H1 (cell line): ENCODE measurements at regions not wholly inside any gene's neighbourhood (a gene's known extent, or its start where the extent isn't known, plus 50 kb on each side); places are given as distances from the start of the nearest gene placed in this dataset.

Experiments
- CTCF ChIA-PET: fragments of 300-600 bp; sonication (Branson Sonifier 250); formaldehyde crosslinking; loops from one replicate; lab custom pipeline; 2021; ENCODE audit not compliant: partially characterized antibody; lab: Charles Lee
- POLR2A ChIA-PET: fragments of 300-600 bp; sonication (Branson Sonifier 250); formaldehyde crosslinking; loops from one replicate; lab custom pipeline; 2021; ENCODE audit warnings: inconsistent platforms; ENCODE audit not compliant: partially characterized antibody; lab: Charles Lee
- DNase-seq, 2 experiments: peaks; one replicate each; pipeline versions ENCODE4 v3.0.0 to v3.0.0-alpha.2; 2010 to 2022; ENCODE audit warnings: low spot score in 2 of 2, low read depth in 1 of 2, mixed read lengths in 1 of 2
- FAIRE-seq: peaks from 2 replicates; lab custom pipeline; 2011; peaks lifted over from hg19 to GRCh38; lab: Jason Lieb, UNC
- H2AFZ ChIP-seq: 2 replicates; pipeline ENCODE4 v1.8.1; 2012; ENCODE audit warnings: low read length, inconsistent platforms
- H2AK5ac ChIP-seq: 2 replicates; pipeline ENCODE4 v1.6.1; 2013; ENCODE audit warnings: low read depth, low read length
- H2BK120ac ChIP-seq: replicated peaks from 2 replicates; pipeline ENCODE3; 2013; ENCODE audit warnings: low read depth, low read length, inconsistent platforms
- H2BK12ac ChIP-seq: 2 replicates; pipeline ENCODE4 v1.6.1; 2013; ENCODE audit warnings: low read depth, low read length
- H2BK15ac ChIP-seq: 2 replicates; pipeline ENCODE4 v1.6.1; 2013; ENCODE audit warnings: low read length
- H2BK20ac ChIP-seq: 2 replicates; pipeline ENCODE4 v1.6.1; 2013; ENCODE audit warnings: low read length
- H2BK5ac ChIP-seq: 2 replicates; pipeline ENCODE4 v1.6.1; 2013; ENCODE audit warnings: low read depth, low read length
- H3K14ac ChIP-seq: 2 replicates; pipeline ENCODE4 v1.6.1; 2013; ENCODE audit warnings: inconsistent platforms; ENCODE audit not compliant: insufficient read length
- H3K18ac ChIP-seq: 2 replicates; pipeline ENCODE4 v1.6.1; 2013; ENCODE audit warnings: low read length; ENCODE audit errors: extremely low read depth
- H3K23ac ChIP-seq: 2 replicates; pipeline ENCODE4 v1.6.1; 2013; ENCODE audit warnings: inconsistent platforms; ENCODE audit not compliant: insufficient read length
- H3K23me2 ChIP-seq: 2 replicates; pipeline ENCODE4 v1.6.1; 2013; ENCODE audit warnings: low read depth, low read length
- H3K27ac ChIP-seq: 2 replicates; pipeline ENCODE4 v1.6.1; 2011; ENCODE audit warnings: low read depth, low read length, inconsistent platforms
- H3K27me3 ChIP-seq, 4 experiments: replicated peaks in 1 of 4; 1 replicate in 1 of 4; 2 replicates in 3 of 4; pipeline versions ENCODE4 v1.6.1 to v1.8.1; 2011 to 2013; ENCODE audit warnings: low read length in 3 of 4, mild to moderate bottlenecking in 3 of 4, inconsistent platforms in 2 of 4, mixed read lengths in 2 of 4, moderate library complexity in 1 of 4; ENCODE audit not compliant: control insufficient read depth in 3 of 4, insufficient read depth in 3 of 4; ENCODE audit errors: extremely low read depth in 1 of 4
- H3K36me3 ChIP-seq, 4 experiments: 2 replicates each; pipeline versions ENCODE4 v1.6.1 to v1.8.1; 2011 to 2013; ENCODE audit warnings: mild to moderate bottlenecking in 4 of 4, low read length in 3 of 4, moderate library complexity in 2 of 4, control low read depth in 1 of 4, inconsistent platforms in 1 of 4; ENCODE audit not compliant: insufficient read depth in 4 of 4, control insufficient read depth in 2 of 4
- H3K4ac ChIP-seq: replicated peaks from 2 replicates; pipeline ENCODE3; 2013; ENCODE audit warnings: low read length, low read depth, mixed read lengths, inconsistent platforms; ENCODE audit not compliant: insufficient read length
- H3K4me1 ChIP-seq, 4 experiments: replicated peaks in 1 of 4; 1 replicate in 1 of 4; 2 replicates in 3 of 4; pipeline versions ENCODE4 v1.6.1 to v1.8.1; 2011 to 2013; ENCODE audit warnings: low read length in 3 of 4, inconsistent platforms in 2 of 4, mixed read lengths in 1 of 4; ENCODE audit not compliant: insufficient read depth in 4 of 4, control insufficient read depth in 3 of 4
- H3K4me2 ChIP-seq, 2 experiments: 2 replicates each; pipeline versions ENCODE4 v1.6.1 to v1.8.1; 2011 to 2013; ENCODE audit warnings: low read depth in 2 of 2, low read length in 2 of 2, control low read depth in 1 of 2, inconsistent platforms in 1 of 2, mild to moderate bottlenecking in 1 of 2; ENCODE audit not compliant: insufficient read depth in 1 of 2
- H3K4me3 ChIP-seq, 4 experiments: fragments of 200-600, 300-600 bp in 1 of 4; sonication (generic), shearing (Covaris generic), sonication (Bioruptor Twin) in 1 of 4; 2 replicates each; pipeline versions ENCODE4 v1.5.1 to v1.8.1; 2011 to 2016; ENCODE audit warnings: low read length in 4 of 4, low read depth in 3 of 4, control low read depth in 2 of 4, inconsistent platforms in 2 of 4, mild to moderate bottlenecking in 2 of 4, mixed read lengths in 1 of 4, moderate library complexity in 1 of 4; ENCODE audit not compliant: insufficient read depth in 2 of 4; ENCODE audit errors: extremely low read depth in 1 of 4
- H3K56ac ChIP-seq: replicated peaks from 2 replicates; pipeline ENCODE3; 2013; ENCODE audit warnings: low read depth, mild to moderate bottlenecking, mixed read lengths, low read length, inconsistent platforms; ENCODE audit not compliant: insufficient read length
- H3K79me1 ChIP-seq: 2 replicates; pipeline ENCODE4 v1.6.1; 2013; ENCODE audit warnings: low read depth, low read length, control low read depth
- H3K79me2 ChIP-seq, 2 experiments: 2 replicates each; pipeline versions ENCODE4 v1.6.1 to v1.8.1; 2012 to 2013; ENCODE audit warnings: low read length in 2 of 2, mild to moderate bottlenecking in 2 of 2, inconsistent platforms in 1 of 2; ENCODE audit not compliant: insufficient read depth in 2 of 2, control insufficient read depth in 1 of 2
- H3K9ac ChIP-seq, 4 experiments: replicated peaks in 1 of 4; 1 replicate in 1 of 4; 2 replicates in 3 of 4; pipeline versions ENCODE4 v1.6.1 to v1.8.1; 2011 to 2013; ENCODE audit warnings: low read depth in 3 of 4, low read length in 3 of 4, control low read depth in 2 of 4, mild to moderate bottlenecking in 2 of 4, moderate library complexity in 2 of 4, inconsistent platforms in 1 of 4; ENCODE audit errors: extremely low read depth in 1 of 4
- H3K9me3 ChIP-seq, 2 experiments: 2 replicates each; pipeline versions ENCODE4 v1.6.1 to v1.8.1; 2012 to 2013; ENCODE audit warnings: mild to moderate bottlenecking in 2 of 2, moderate library complexity in 2 of 2, control low read depth in 1 of 2, inconsistent platforms in 1 of 2, low read depth in 1 of 2, low read length in 1 of 2, mixed read lengths in 1 of 2; ENCODE audit not compliant: insufficient read depth in 2 of 2
- H4K20me1 ChIP-seq, 2 experiments: replicated peaks in 1 of 2; 2 replicates each; pipeline versions ENCODE3 to v1.8.1; 2011 to 2013; ENCODE audit warnings: inconsistent platforms in 2 of 2, low read length in 2 of 2, mild to moderate bottlenecking in 1 of 2; ENCODE audit not compliant: insufficient read depth in 2 of 2, control insufficient read depth in 1 of 2
- H4K5ac ChIP-seq: 2 replicates; pipeline ENCODE4 v1.6.1; 2013; ENCODE audit warnings: low read length, low read depth, mixed read lengths, inconsistent platforms; ENCODE audit not compliant: insufficient read length
- H4K8ac ChIP-seq: 2 replicates; pipeline ENCODE4 v1.8.0; 2013; ENCODE audit warnings: mild to moderate bottlenecking, moderate library complexity, low read length, inconsistent platforms; ENCODE audit not compliant: insufficient read depth; ENCODE audit errors: extremely low read depth
- H4K91ac ChIP-seq: replicated peaks from 2 replicates; pipeline ENCODE3; 2013; ENCODE audit warnings: low read length, mixed read lengths, inconsistent platforms; ENCODE audit not compliant: insufficient read length
- BRCA1 ChIP-seq: IDR thresholded peaks from 2 replicates; pipeline ENCODE4 v1.6.1; 2012; ENCODE audit warnings: low read depth, low read length, improper control_type of control experiment
- KDM1A ChIP-seq: fragments of 200-600, 300-600 bp; sonication (generic); IDR thresholded peaks from 2 replicates; pipeline ENCODE4 v1.7.1; 2016; ENCODE audit warnings: mild to moderate bottlenecking, low read length, borderline replicate concordance
- TEAD4 ChIP-seq: IDR thresholded peaks from 2 replicates; pipeline ENCODE4 v1.6.1; 2012; ENCODE audit warnings: low read depth, low read length, inconsistent platforms, mixed read lengths
- WGBS, 2 experiments: shearing (Covaris generic) in 1 of 2; methylation state at CpG; one replicate each; pipeline versions ENCODE4 v1.1.6 to v1.1.7; 2013 to 2015; ENCODE audit warnings: low lambda C conversion rate in 2 of 2, mixed read lengths in 2 of 2, inconsistent platforms in 1 of 2, low coverage in 1 of 2, missing lambda C conversion rate in 1 of 2; ENCODE audit not compliant: insufficient replicate concordance in 2 of 2, insufficient coverage in 1 of 2, insufficient read length in 1 of 2; ENCODE audit errors: extremely low coverage in 1 of 2, missing lambda C conversion rate in 1 of 2; 5-methylcytosine and 5-hydroxymethylcytosine counted together

DNA sequence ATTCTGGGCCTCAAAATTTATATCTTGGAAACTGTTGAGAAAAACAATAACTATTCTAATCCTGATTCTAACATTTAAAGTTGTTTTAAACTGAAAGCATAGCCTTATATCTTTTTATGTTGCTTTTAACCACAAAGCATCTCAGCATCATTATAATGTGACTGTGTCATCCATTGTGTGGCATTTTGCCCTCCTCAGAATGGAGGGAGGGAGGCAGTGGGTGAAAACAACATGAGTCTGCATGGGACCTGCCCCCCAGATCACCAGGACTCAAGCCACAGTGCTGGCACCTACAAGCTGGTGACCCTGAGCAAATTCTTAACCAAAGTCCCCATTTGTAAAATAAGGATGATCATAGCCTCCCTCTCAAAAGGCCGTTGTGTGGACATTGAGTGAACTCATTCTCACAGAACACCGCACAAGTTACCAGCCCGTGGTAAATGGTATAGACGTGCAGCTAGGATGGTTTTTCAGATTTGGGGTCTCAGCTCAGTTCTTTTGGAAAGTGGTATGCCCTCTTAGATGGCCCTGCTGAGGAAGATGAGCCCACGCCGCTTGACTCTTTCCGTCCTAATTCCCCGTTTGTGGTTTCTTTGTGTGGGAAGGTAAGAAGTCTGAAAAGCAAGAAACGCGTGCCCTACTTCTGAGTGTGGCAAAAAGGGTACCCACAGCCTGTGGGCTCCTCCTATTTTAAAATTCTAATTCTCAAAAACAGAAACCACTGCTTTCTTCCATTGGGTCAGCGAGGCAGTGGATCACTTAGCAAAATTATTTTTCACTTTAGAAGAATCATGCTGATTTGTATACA, 305.0 kb upstream of the ID2 start:
- Histone ChIP-seq H2BK20ac (no peak overlapping the region), H3K4ac (no peak overlapping the region), H3K79me1 (no peaks in the 10 kb centered on the region), H3K9me3 (peaks cover 3% of the 10 kb centered on the region in 2 experiments; a peak in 1 of 4 replicates), H2BK5ac (no peak overlapping the region), H3K27me3 (no peaks in the 10 kb centered on the region), H4K8ac (no peak overlapping the region), H4K5ac (no peak overlapping the region), H3K23ac (no peak overlapping the region), H2AK5ac (no peak overlapping the region), H2BK120ac (no peak overlapping the region), H4K91ac (no peak overlapping the region), H3K14ac (no peak overlapping the region), H3K56ac (no peak overlapping the region), H2AFZ (no peak overlapping the region), H2BK15ac (no peak overlapping the region), H3K23me2 (no peaks in the 10 kb centered on the region), H3K79me2 (no peaks in the 10 kb centered on the region), H3K18ac (no peak overlapping the region), H3K4me1 (no peaks in the 10 kb centered on the region), H2BK12ac (no peak overlapping the region), H3K27ac (no peak overlapping the region), H4K20me1 (no peaks in the 10 kb centered on the region), H3K9ac (no peak overlapping the region), H3K36me3 (0 out of 8 replicates have a peak, but pooled peaks cover 0 to 2% (median 0%) of the 10 kb centered on the region in 4 experiments), H3K4me3 (no peak overlapping the region), H3K4me2 (no peak overlapping the region)
- ChIA-PET POLR2A (interaction anchor here (1.4 kb wide), 1 partner anchor 12 kb away, joined by 3 read pairs; no protein-coding TSS in a partner anchor), CTCF (no interaction called here)
- TF ChIP-seq TEAD4 (no peak), KDM1A (no peak), BRCA1 (no peak)
- FAIRE-seq: no peak
- DNase-seq: no peak
- WGBS, 2 experiments: 89% methylated on average over 11 of the region's 11 CpGs; no CpG with 5 or more reads in 1 of the 2 experiments
